Superior temporal gyrus (tissue), 1 donor: ENCODE measurements at regions not wholly inside any gene's neighbourhood (a gene's known extent, or its start where the extent isn't known, plus 50 kb on each side); places are given as distances from the start of the nearest gene placed in this dataset.

Experiments used
- DNase-seq: peaks from one replicate; pipeline ENCODE4 v3.0.0-alpha.2; 2016; ENCODE audit errors: extremely low spot score

GRCh38 chr16:86196687-86197391, 297.9 kb downstream of the IRF8 start:
- DNase-seq: no peak

- no peak for DNase-seq
Measured at GRCh38 chr16:86198206-86199118, 299.5 kb downstream of the IRF8 start.

GRCh38 chr16:86199182-86199581, 300.2 kb downstream of the IRF8 start:
- no peak for DNase-seq

- DNase-seq: no peak
Measured at GRCh38 chr16:86199871-86200695, 301.1 kb downstream of the IRF8 start.

GRCh38 chr16:86200722-86201121, 301.8 kb downstream of the IRF8 start:
- DNase-seq: no peak

- DNase-seq: no peak
Measured at GRCh38 chr16:86201746-86202145, 302.8 kb downstream of the IRF8 start.

- DNase-seq: no peak
Measured at GRCh38 chr16:86202267-86202666, 303.3 kb downstream of the IRF8 start.

GRCh38 chr16:86202760-86203426, 303.9 kb downstream of the IRF8 start:
- DNase-seq: no peak

GRCh38 chr16:86203557-86204275, 304.8 kb downstream of the IRF8 start:
- DNase-seq: no peak

GRCh38 chr16:86205521-86206245, 304.6 kb upstream of the FOXF1 start:
- no peak for DNase-seq

- DNase-seq: no peak
Measured at GRCh38 chr16:86207350-86207749, 303.0 kb upstream of the FOXF1 start.

GRCh38 chr16:86209202-86209601, 301.1 kb upstream of the FOXF1 start:
- DNase-seq: no peak

- no peak for DNase-seq
Measured at GRCh38 chr16:86210403-86211193, 299.7 kb upstream of the FOXF1 start.

- DNase-seq: no peak
Measured at GRCh38 chr16:86211265-86211664, 299.1 kb upstream of the FOXF1 start.

GRCh38 chr16:86211800-86212199, 298.5 kb upstream of the FOXF1 start:
- DNase-seq: no peak

GRCh38 chr16:86212706-86213436, 297.5 kb upstream of the FOXF1 start:
- DNase-seq: no peak

GRCh38 chr16:86213437-86214205, 296.7 kb upstream of the FOXF1 start:
- DNase-seq: no peak
